Transverse colon (tissue), 4 donors: ENCODE measurements at regions not wholly inside any gene's neighbourhood (a gene's known extent, or its start where the extent isn't known, plus 50 kb on each side); places are given as distances from the start of the nearest gene placed in this dataset.

Experiments used
- DNase-seq: peaks from one replicate; pipeline ENCODE4 v3.0.0-alpha.2; 2019
- H3K27ac ChIP-seq, 4 donors: fragments of 200-600 bp; sonication (generic); 2 replicates each; pipeline ENCODE4 v1.5.1; 2016 to 2018; ENCODE audit warnings: inconsistent platforms in 4 of 4
- H3K27me3 ChIP-seq: fragments of 200-600 bp; sonication (generic); 2 replicates; pipeline ENCODE4 v1.5.1; 2017; ENCODE audit warnings: inconsistent platforms
- H3K36me3 ChIP-seq, 4 donors: fragments of 200-600 bp; sonication (generic); 2 replicates each; pipeline ENCODE4 v1.5.1; 2017 to 2019; ENCODE audit warnings: inconsistent platforms in 4 of 4
- H3K4me1 ChIP-seq, 4 donors: fragments of 200-600 bp; sonication (generic); 2 replicates each; pipeline ENCODE4 v1.5.1; 2017 to 2020; ENCODE audit warnings: inconsistent platforms in 4 of 4
- H3K4me3 ChIP-seq, 4 donors: fragments of 200-600 bp; sonication (generic); 1 replicate in 1 of 4; 2 replicates in 3 of 4; pipeline versions ENCODE4 v1.5.1 to v1.6.1; 2017 to 2019; ENCODE audit warnings: inconsistent platforms in 4 of 4
- H3K9me3 ChIP-seq, 2 donors: fragments of 200-600 bp; sonication (generic); 2 replicates each; pipeline ENCODE4 v1.5.1; 2017 to 2019; ENCODE audit warnings: inconsistent platforms in 2 of 2
- EP300 ChIP-seq: sonication (generic); formaldehyde crosslinking; IDR thresholded peaks from one replicate; pipeline ENCODE4 v1.6.1; 2017; ENCODE audit warnings: antibody characterized with exemption, low read depth
- POLR2A ChIP-seq: fragments of 450-650 bp; IDR thresholded peaks from one replicate; pipeline ENCODE4 v1.6.1; 2016; ENCODE audit warnings: antibody characterized with exemption, mild to moderate bottlenecking, moderate library complexity
- POLR2AphosphoS5 ChIP-seq, 3 donors: sonication (generic); formaldehyde crosslinking; IDR thresholded peaks; one replicate each; pipeline ENCODE4 v1.6.1; 2016; ENCODE audit warnings: antibody characterized with exemption in 3 of 3
- WGBS, 2 donors: methylation state at CpG; one replicate each; pipeline ENCODE4 v1.1.5; 2018; ENCODE audit warnings: low coverage in 1 of 2; 5-methylcytosine and 5-hydroxymethylcytosine counted together
- in situ Hi-C, 4 donors: fragments of 200-750 bp; cut with MboI; loops; one replicate each; pipeline versions ENCODE4 v1.15.0 to v1.15.1; 2017; ENCODE audit warnings: low sequenced_read_pairs in 3 of 4, low pct_ligation_motif_present in 1 of 4, low pct_unique_long_range_greater_than_20kb in 1 of 4
- intact Hi-C: fragments of 100-400 bp; cut with DNase I; formaldehyde crosslinking; loops from one replicate; pipeline ENCODE4 v1.15.1; 2023; ENCODE audit warnings: low total_unique reads
- TF ChIP-seq, protein P1 (sequence below), 5 experiments: fragments of 200-600 bp in 3 of 5; fragments of 450-650 bp in 2 of 5; sonication (generic) in 3 of 5; IDR thresholded peaks; 1 replicate in 2 of 5; 2 replicates in 3 of 5; pipeline ENCODE4 v1.5.1; 2016 to 2017; ENCODE audit warnings: antibody characterized with exemption in 5 of 5, inconsistent platforms in 3 of 5, mild to moderate bottlenecking in 2 of 5, moderate library complexity in 1 of 5

GRCh38 chr21:22056904-22057303 is 1058.7 kb downstream of the NCAM2 start:
- TF ChIP-seq, protein P1, sequence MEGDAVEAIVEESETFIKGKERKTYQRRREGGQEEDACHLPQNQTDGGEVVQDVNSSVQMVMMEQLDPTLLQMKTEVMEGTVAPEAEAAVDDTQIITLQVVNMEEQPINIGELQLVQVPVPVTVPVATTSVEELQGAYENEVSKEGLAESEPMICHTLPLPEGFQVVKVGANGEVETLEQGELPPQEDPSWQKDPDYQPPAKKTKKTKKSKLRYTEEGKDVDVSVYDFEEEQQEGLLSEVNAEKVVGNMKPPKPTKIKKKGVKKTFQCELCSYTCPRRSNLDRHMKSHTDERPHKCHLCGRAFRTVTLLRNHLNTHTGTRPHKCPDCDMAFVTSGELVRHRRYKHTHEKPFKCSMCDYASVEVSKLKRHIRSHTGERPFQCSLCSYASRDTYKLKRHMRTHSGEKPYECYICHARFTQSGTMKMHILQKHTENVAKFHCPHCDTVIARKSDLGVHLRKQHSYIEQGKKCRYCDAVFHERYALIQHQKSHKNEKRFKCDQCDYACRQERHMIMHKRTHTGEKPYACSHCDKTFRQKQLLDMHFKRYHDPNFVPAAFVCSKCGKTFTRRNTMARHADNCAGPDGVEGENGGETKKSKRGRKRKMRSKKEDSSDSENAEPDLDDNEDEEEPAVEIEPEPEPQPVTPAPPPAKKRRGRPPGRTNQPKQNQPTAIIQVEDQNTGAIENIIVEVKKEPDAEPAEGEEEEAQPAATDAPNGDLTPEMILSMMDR (IDR thresholded peaks at IDR 0.05): no peak
- no peak for TF ChIP-seq EP300
- TF ChIP-seq POLR2A: no peak
- TF ChIP-seq POLR2AphosphoS5 (IDR thresholded peaks at IDR 0.05): no peak
- H3K36me3 ChIP-seq: no peaks in the 10 kb centered on the region
- WGBS, 2 donors: 77 to 86% methylated on average over 4 to 5 of the region's 5 CpGs
- intact Hi-C loops: no loop called here
- H3K9me3 ChIP-seq: no peaks in the 10 kb centered on the region
- no peaks in the 10 kb centered on the region for H3K4me1 ChIP-seq
- in situ Hi-C loops: no loop called here
- H3K27ac ChIP-seq: no peak overlapping the region
- no peaks in the 10 kb centered on the region for H3K27me3 ChIP-seq
- H3K4me3 ChIP-seq: no peak overlapping the region
- no peak for DNase-seq

GRCh38 chr21:22062472-22063139 is 1064.4 kb downstream of the NCAM2 start:
- peak overlapping the region; percentile 61 to 82 (median 72) for H3K27ac ChIP-seq
- intact Hi-C loops (no loop called here), in situ Hi-C loops (no loop called here)
- peak in 1 of 3 donors; percentile 71 for TF ChIP-seq POLR2AphosphoS5 (IDR thresholded peaks at IDR 0.05)
- TF ChIP-seq, protein P1 (IDR thresholded peaks at IDR 0.05): no peak
- peaks cover 0 to 4% (median 0%) of the 10 kb centered on the region in 4 donors for H3K4me1 ChIP-seq
- H3K9me3 ChIP-seq: no peaks in the 10 kb centered on the region
- H3K4me3 ChIP-seq: peak overlapping the region in 3 of 4 donors; percentile 20 to 45 (median 27)
- H3K36me3 ChIP-seq: no peaks in the 10 kb centered on the region
- no peaks in the 10 kb centered on the region for H3K27me3 ChIP-seq
- peak; percentile 16 for DNase-seq

DNA sequence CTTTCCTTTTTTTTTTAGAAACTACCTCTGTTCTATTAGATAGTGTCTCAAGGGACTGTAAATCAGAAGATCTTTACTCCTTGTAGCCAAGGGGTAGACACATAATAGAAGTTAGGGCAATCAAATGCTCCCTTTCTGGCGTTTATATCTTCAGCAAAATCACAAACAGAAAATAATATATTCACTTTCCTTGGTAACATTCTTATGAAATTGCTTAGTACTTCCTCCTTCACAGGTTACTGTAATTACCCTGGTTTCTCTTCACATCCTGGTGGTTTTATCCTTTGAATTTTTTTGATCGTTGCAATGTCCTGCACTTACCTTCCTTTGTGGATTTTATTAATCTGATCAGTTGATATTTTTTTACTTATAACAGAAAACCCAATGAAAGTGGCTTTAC is 1064.9 kb downstream of the NCAM2 start:
- 30 to 48% methylated on average over 2 of the region's 2 CpGs for WGBS, 2 donors
- Histone ChIP-seq H3K4me1 (peaks cover 0 to 4% (median 0%) of the 10 kb centered on the region in 4 donors), H3K27ac (peak overlapping the region; percentile 61 to 82 (median 72)), H3K36me3 (no peaks in the 10 kb centered on the region), H3K27me3 (no peaks in the 10 kb centered on the region), H3K9me3 (no peaks in the 10 kb centered on the region), H3K4me3 (no peak overlapping the region)
- TF ChIP-seq EP300: no peak
- no peak for TF ChIP-seq POLR2A
- no peak for TF ChIP-seq POLR2AphosphoS5 (IDR thresholded peaks at IDR 0.05)
- TF ChIP-seq, protein P1 (IDR thresholded peaks at IDR 0.05): no peak
- intact Hi-C loops (no loop called here), in situ Hi-C loops (no loop called here)
- DNase-seq: no peak

GRCh38 chr21:22076471-22076870 is 1078.3 kb downstream of the NCAM2 start:
- no peaks in the 10 kb centered on the region for H3K27me3 ChIP-seq
- DNase-seq: no peak
- peaks cover 4 to 6% of the 10 kb centered on the region in 2 donors for H3K9me3 ChIP-seq
- no peaks in the 10 kb centered on the region for H3K36me3 ChIP-seq
- WGBS, 2 donors: 73 to 76% methylated on average over 4 of the region's 4 CpGs
- no peak for TF ChIP-seq EP300
- TF ChIP-seq POLR2AphosphoS5 (IDR thresholded peaks at IDR 0.05): no peak
- TF ChIP-seq, protein P1 (IDR thresholded peaks at IDR 0.05): no peak
- no peak for TF ChIP-seq POLR2A
- H3K27ac ChIP-seq: no peak overlapping the region
- in situ Hi-C loops: no loop called here
- intact Hi-C loops: no loop called here
- H3K4me1 ChIP-seq: no peaks in the 10 kb centered on the region
- H3K4me3 ChIP-seq: no peak overlapping the region
